Trophoblast cell (in vitro differentiated cells and primary cell): ENCODE measurements at regions not wholly inside any gene's neighbourhood (a gene's known extent, or its start where the extent isn't known, plus 50 kb on each side); places are given as distances from the start of the nearest gene placed in this dataset.

ENCODE experiments used
- DNase-seq, 2 donors: peaks; one replicate each; pipeline ENCODE4 v3.0.0-alpha.2; 2016
- H2AFZ ChIP-seq: 2 replicates; pipeline ENCODE4 v1.6.1; 2013; ENCODE audit warnings: low read length, moderate library complexity, mild to moderate bottlenecking; ENCODE audit not compliant: insufficient read depth, poor library complexity
- H2AK5ac ChIP-seq: 2 replicates; pipeline ENCODE4 v1.6.1; 2013; ENCODE audit warnings: mild to moderate bottlenecking, low read length
- H2BK120ac ChIP-seq: 2 replicates; pipeline ENCODE4 v1.6.1; 2013; ENCODE audit warnings: low read length, mild to moderate bottlenecking, moderate library complexity; ENCODE audit not compliant: insufficient read depth, poor library complexity
- H2BK12ac ChIP-seq: 2 replicates; pipeline ENCODE4 v1.6.1; 2013; ENCODE audit warnings: mild to moderate bottlenecking, low read length, moderate library complexity
- H2BK5ac ChIP-seq: 2 replicates; pipeline ENCODE4 v1.6.1; 2013; ENCODE audit warnings: low read length, low read depth, moderate library complexity, mild to moderate bottlenecking; ENCODE audit not compliant: poor library complexity
- H3K14ac ChIP-seq: 2 replicates; pipeline ENCODE4 v1.6.1; 2013; ENCODE audit warnings: mild to moderate bottlenecking, low read length
- H3K18ac ChIP-seq: 2 replicates; pipeline ENCODE4 v1.6.1; 2013; ENCODE audit warnings: mild to moderate bottlenecking, low read length
- H3K23ac ChIP-seq: 2 replicates; pipeline ENCODE4 v1.6.1; 2013; ENCODE audit warnings: low read length
- H3K27ac ChIP-seq: 2 replicates; pipeline ENCODE4 v1.5.1; 2013; ENCODE audit warnings: low read depth, mild to moderate bottlenecking, inconsistent platforms, low read length, moderate library complexity
- H3K27me3 ChIP-seq: 2 replicates; pipeline ENCODE4 v1.6.1; 2013; ENCODE audit warnings: inconsistent platforms, mild to moderate bottlenecking, low read length, moderate library complexity; ENCODE audit not compliant: insufficient read depth
- H3K36me3 ChIP-seq, 2 experiments: 1 replicate in 1 of 2; 2 replicates in 1 of 2; pipeline ENCODE4 v1.6.1; 2013; ENCODE audit warnings: low read length in 2 of 2, mild to moderate bottlenecking in 2 of 2, moderate library complexity in 1 of 2; ENCODE audit not compliant: insufficient read depth in 2 of 2, control insufficient read depth in 1 of 2
- H3K4ac ChIP-seq: 2 replicates; pipeline ENCODE4 v1.6.1; 2013; ENCODE audit warnings: low read depth, mild to moderate bottlenecking, low read length, moderate library complexity
- H3K4me1 ChIP-seq, 2 experiments: 1 replicate in 1 of 2; 2 replicates in 1 of 2; pipeline ENCODE4 v1.6.1; 2013; ENCODE audit warnings: low read length in 2 of 2, mild to moderate bottlenecking in 2 of 2, moderate library complexity in 1 of 2; ENCODE audit not compliant: insufficient read depth in 2 of 2, control insufficient read depth in 1 of 2
- H3K4me2 ChIP-seq: 2 replicates; pipeline ENCODE4 v1.6.1; 2013; ENCODE audit warnings: inconsistent platforms, mild to moderate bottlenecking, low read length, moderate library complexity
- H3K4me3 ChIP-seq: 2 replicates; pipeline ENCODE4 v1.5.1; 2013; ENCODE audit warnings: mild to moderate bottlenecking, low read depth, low read length, inconsistent platforms
- H3K79me1 ChIP-seq: one replicate; pipeline ENCODE4 v1.6.1; 2013; ENCODE audit warnings: low read length
- H3K79me2 ChIP-seq: 2 replicates; pipeline ENCODE4 v1.6.1; 2013; ENCODE audit warnings: low read length, mild to moderate bottlenecking; ENCODE audit not compliant: control insufficient read depth, insufficient read depth, poor library complexity
- H3K9ac ChIP-seq: 2 replicates; pipeline ENCODE4 v1.6.1; 2013; ENCODE audit warnings: mild to moderate bottlenecking, low read length
- H3K9me3 ChIP-seq: 2 replicates; pipeline ENCODE4 v1.6.1; 2013; ENCODE audit warnings: low read depth, mild to moderate bottlenecking, control low read depth, inconsistent platforms, low read length; ENCODE audit not compliant: insufficient read depth
- H4K12ac ChIP-seq: 2 replicates; pipeline ENCODE4 v1.6.1; 2013; ENCODE audit warnings: low read depth, mild to moderate bottlenecking, low read length, moderate library complexity
- H4K8ac ChIP-seq: 2 replicates; pipeline ENCODE4 v1.6.1; 2013; ENCODE audit warnings: low read depth, mild to moderate bottlenecking, low read length, moderate library complexity
- H4K91ac ChIP-seq: one replicate; pipeline ENCODE4 v1.6.1; 2013; ENCODE audit warnings: low read depth, mild to moderate bottlenecking, low read length, moderate library complexity
- WGBS: extraction: QIAGEN DNeasy Blood & Tissue Kit; methylation state at CpG from one replicate; pipeline ENCODE4 v1.1.7; 2013; ENCODE audit warnings: missing lambda C conversion rate; ENCODE audit not compliant: insufficient read length, insufficient coverage; ENCODE audit errors: extremely low coverage; 5-methylcytosine and 5-hydroxymethylcytosine counted together

- Histone ChIP-seq H3K4me1 (peaks cover 4 to 6% of the 10 kb centered on the region in 2 experiments), H3K36me3 (no peaks in the 10 kb centered on the region), H3K4me3 (no peak overlapping the region), H2BK12ac (peak overlapping the region; percentile 94), H2BK120ac (no peak overlapping the region), H4K12ac (no peak overlapping the region), H3K14ac (no peak overlapping the region), H3K4ac (no peak overlapping the region), H2BK5ac (peak overlapping the region; percentile 31), H2AK5ac (no peak overlapping the region), H3K18ac (no peak overlapping the region), H3K27me3 (no peaks in the 10 kb centered on the region), H4K8ac (no peak overlapping the region), H3K9me3 (peaks cover 2% of the 10 kb centered on the region), H2AFZ (no peak overlapping the region), H3K79me2 (no peaks in the 10 kb centered on the region), H3K27ac (no peak overlapping the region), H4K91ac (peak overlapping the region; percentile 32), H3K79me1 (no peaks in the 10 kb centered on the region), H3K23ac (no peak overlapping the region), H3K4me2 (no peak overlapping the region), H3K9ac (no peak overlapping the region)
- no peak for DNase-seq
- no CpG with 5 or more reads among the region's 2 CpGs for WGBS
These were observed 468.1 kb upstream of the ADARB2 start for GRCh38 chr10:2205406-2205805.

GRCh38 chr10:2202401-2202800, 465.1 kb upstream of the ADARB2 start:
- no peak overlapping the region for H3K4ac ChIP-seq
- H3K27me3 ChIP-seq = no peaks in the 10 kb centered on the region
- H3K18ac ChIP-seq = no peak overlapping the region
- no CpG with 5 or more reads among the region's 8 CpGs for WGBS
- H2BK120ac ChIP-seq = no peak overlapping the region
- no peak overlapping the region for H4K8ac ChIP-seq
- peak overlapping the region; percentile 43 for H3K4me2 ChIP-seq
- H2BK12ac ChIP-seq = no peak overlapping the region
- H3K9me3 ChIP-seq = peaks cover 2% of the 10 kb centered on the region
- H2AFZ ChIP-seq = no peak overlapping the region
- no peaks in the 10 kb centered on the region for H3K36me3 ChIP-seq
- H3K27ac ChIP-seq = peak overlapping the region; percentile 69
- no peak overlapping the region for H4K91ac ChIP-seq
- H3K4me1 ChIP-seq = peaks cover 4 to 6% of the 10 kb centered on the region in 2 experiments
- no peaks in the 10 kb centered on the region for H3K79me2 ChIP-seq
- no peak for DNase-seq
- H3K23ac ChIP-seq = no peak overlapping the region
- no peaks in the 10 kb centered on the region for H3K79me1 ChIP-seq
- no peak overlapping the region for H3K4me3 ChIP-seq
- no peak overlapping the region for H3K14ac ChIP-seq
- H2BK5ac ChIP-seq = no peak overlapping the region
- no peak overlapping the region for H4K12ac ChIP-seq
- H2AK5ac ChIP-seq = no peak overlapping the region
- no peak overlapping the region for H3K9ac ChIP-seq

- Histone ChIP-seq H4K12ac (no peak overlapping the region), H3K4me3 (no peak overlapping the region), H2AFZ (no peak overlapping the region), H2BK12ac (peak overlapping the region; percentile 80), H3K4ac (no peak overlapping the region), H2BK120ac (no peak overlapping the region), H3K4me2 (no peak overlapping the region), H3K23ac (no peak overlapping the region), H3K36me3 (no peaks in the 10 kb centered on the region), H3K27ac (no peak overlapping the region), H3K4me1 (peaks cover 4 to 6% of the 10 kb centered on the region in 2 experiments), H3K9me3 (no peaks in the 10 kb centered on the region), H3K79me1 (no peaks in the 10 kb centered on the region), H3K18ac (no peak overlapping the region), H3K9ac (no peak overlapping the region), H2AK5ac (no peak overlapping the region), H4K91ac (peak overlapping the region; percentile 80), H3K79me2 (no peaks in the 10 kb centered on the region), H3K14ac (no peak overlapping the region), H3K27me3 (no peaks in the 10 kb centered on the region), H2BK5ac (no peak overlapping the region), H4K8ac (peak overlapping the region; percentile 60)
- no peak for DNase-seq
- WGBS = no CpG with 5 or more reads among the region's 6 CpGs
These were observed 464.3 kb upstream of the ADARB2 start for GRCh38 chr10:2201534-2202099.

GRCh38 chr10:2197663-2198062, 460.3 kb upstream of the ADARB2 start:
- Histone ChIP-seq H3K36me3 (no peaks in the 10 kb centered on the region), H3K27ac (no peak overlapping the region), H2BK5ac (no peak overlapping the region), H2BK12ac (no peak overlapping the region), H3K9ac (no peak overlapping the region), H3K79me1 (no peaks in the 10 kb centered on the region), H3K27me3 (no peaks in the 10 kb centered on the region), H4K12ac (no peak overlapping the region), H3K9me3 (no peaks in the 10 kb centered on the region), H2AK5ac (no peak overlapping the region), H3K4ac (no peak overlapping the region), H3K14ac (no peak overlapping the region), H3K4me3 (no peak overlapping the region), H3K4me1 (peaks cover 2 to 5% of the 10 kb centered on the region in 2 experiments), H2BK120ac (no peak overlapping the region), H2AFZ (no peak overlapping the region), H3K79me2 (no peaks in the 10 kb centered on the region), H3K18ac (no peak overlapping the region), H3K4me2 (no peak overlapping the region), H3K23ac (no peak overlapping the region), H4K91ac (no peak overlapping the region), H4K8ac (no peak overlapping the region)
- DNase-seq = no peak
